Activated T-cell treated with anti-CD3 and anti-CD28 coated beads, Interleukin-2, amount 50 U/mL, for 48 hours (primary cell): ENCODE measurements at regions not wholly inside any gene's neighbourhood (a gene's known extent, or its start where the extent isn't known, plus 50 kb on each side); places are given as distances from the start of the nearest gene placed in this dataset.

Source experiments
- DNase-seq, 2 experiments: peaks; one replicate each; pipeline ENCODE4 v3.0.0-alpha.2; 2020

DNA sequence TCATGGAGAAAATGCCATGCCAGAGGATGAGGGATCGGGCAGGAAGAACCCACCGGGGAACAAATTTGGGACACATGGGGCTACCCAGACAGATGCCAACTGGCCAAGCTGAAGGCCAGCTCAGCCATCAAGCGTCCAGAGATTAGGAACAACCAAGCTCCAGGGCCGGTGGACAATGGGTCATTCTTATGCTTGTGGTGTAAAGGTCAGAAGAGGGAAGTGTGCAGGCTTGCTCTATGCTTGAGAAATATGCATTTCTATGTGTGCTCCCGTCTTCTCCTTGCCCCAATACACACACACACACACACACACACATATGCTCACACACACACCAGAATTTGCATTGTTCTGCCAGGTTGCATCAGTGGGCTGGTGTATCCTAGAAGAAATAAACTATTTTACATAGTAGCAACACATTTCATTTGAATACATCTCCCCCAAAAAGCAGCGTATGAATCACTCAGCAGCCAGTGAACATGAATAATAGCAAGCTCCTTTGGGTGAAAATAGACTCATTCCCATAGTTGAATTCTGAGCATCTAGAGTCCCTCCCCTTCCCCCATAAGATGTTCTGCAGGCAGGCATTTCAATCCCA lies 201.9 kb upstream of the PPARGC1A start:
- no peak for DNase-seq

DNA sequence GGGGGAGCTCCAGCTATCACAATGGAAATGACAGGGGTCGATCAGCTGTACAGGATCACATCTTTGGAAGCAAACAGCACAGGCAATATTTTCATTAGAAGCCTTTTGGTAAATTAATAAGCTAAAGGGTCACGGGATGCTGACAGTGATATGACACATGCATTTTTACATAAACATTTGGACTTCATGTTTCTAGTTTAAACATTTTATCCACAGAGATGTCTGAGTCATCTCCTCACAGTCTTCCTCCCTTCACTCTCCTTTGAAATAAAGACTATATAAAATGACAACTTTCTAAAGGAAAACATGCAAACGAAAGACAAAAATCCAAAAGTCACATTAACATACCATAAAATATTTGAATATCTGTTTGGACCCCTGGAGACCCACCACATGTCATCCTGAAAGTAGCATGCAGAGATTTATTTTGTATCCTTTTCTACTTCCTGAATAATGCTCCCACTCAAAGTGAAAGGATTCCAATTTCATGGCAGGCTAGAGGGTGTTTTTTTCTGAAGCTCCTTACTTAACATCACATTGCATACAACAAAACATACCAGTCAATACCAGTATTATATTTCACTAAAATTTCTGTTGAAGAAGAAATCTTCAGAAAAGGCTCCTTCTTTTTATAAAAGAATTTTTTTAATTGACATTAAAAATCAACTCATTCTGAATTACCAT lies 200.1 kb upstream of the PPARGC1A start:
- no peak for DNase-seq

GRCh38 chr4:24080871-24081270 lies 191.0 kb upstream of the PPARGC1A start:
- DNase-seq = no peak

GRCh38 chr4:24078347-24078962 lies 188.6 kb upstream of the PPARGC1A start:
- DNase-seq = no peak

DNA sequence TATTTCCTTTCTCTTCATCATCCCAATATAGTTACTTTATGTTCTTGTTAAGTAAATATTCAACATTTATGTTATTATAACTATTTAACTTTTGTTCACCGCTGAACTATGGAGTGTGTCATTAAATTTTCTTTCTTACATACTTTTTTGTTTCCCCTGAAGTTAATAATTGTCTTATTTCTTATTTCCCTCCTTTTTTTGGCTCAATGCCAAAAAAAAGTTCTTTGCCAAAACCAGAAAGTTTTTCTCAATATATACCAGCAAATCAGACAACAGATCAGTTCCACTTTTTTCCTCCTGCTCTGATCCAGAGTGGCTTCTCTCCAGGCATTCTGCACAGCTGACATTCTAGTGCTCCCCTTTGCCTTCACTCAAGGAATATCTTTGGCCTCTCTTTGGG lies 187.0 kb upstream of the PPARGC1A start:
- DNase-seq = no peak

DNA sequence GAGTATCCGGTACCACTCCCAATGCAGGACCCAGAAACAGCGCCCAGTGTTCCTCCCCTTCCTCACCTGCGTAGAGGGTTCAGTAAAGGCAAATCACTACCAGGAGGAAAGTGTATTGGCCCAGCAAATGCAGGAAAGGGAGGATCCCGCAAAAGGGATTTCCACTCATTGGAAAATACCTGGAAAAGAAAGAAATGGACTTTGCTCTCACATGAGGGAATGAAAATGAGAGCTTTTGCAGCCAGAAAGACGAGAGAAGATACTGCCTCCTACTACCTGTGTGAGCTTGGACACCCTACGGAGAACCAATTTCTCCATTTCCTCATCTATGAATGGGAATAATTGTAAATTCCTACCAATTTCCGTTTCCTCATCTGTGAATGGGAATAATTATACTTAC lies 184.1 kb upstream of the PPARGC1A start:
- no peak for DNase-seq

DNA sequence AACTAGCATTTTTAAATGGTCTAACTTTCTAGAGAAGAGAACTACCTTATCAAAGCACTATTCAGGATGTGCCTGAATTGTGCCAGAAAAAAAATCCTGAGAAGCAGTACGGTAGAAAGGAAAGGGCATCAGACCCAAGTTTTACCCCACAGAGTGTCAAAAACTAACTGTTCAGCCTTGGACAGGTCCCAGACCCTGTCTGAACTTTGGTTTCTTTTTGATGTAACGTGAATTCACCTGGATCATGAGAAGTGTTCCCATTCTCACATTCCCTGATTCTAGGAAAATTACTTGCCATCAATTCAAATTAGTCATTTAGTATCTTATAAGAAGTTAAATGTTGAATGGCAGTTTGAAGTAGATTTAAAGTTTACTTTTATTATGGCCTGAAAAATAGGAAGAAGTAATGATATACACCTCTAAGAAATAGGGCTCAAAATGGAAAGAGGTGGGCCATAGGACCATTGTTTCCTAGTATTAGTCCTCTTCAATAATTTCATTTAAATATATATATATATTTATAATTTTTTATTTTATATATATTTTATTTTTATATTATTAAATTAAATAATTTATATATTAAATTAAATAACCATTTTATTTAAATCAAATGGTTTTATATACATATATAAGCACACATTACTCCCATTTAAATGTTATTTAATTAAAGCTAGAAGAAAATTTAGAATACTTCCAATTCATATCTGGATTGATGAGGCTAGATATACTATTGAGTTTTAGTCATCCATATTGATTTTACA lies 181.9 kb upstream of the PPARGC1A start:
- no peak for DNase-seq

- no peak for DNase-seq
These were observed 180.3 kb upstream of the PPARGC1A start for GRCh38 chr4:24070117-24070516.

GRCh38 chr4:24067367-24068193 lies 177.7 kb upstream of the PPARGC1A start:
- DNase-seq = no peak

- no peak for DNase-seq
These were observed 176.1 kb upstream of the PPARGC1A start for GRCh38 chr4:24065974-24066373.

GRCh38 chr4:24063731-24064130 lies 173.9 kb upstream of the PPARGC1A start:
- no peak for DNase-seq

DNA sequence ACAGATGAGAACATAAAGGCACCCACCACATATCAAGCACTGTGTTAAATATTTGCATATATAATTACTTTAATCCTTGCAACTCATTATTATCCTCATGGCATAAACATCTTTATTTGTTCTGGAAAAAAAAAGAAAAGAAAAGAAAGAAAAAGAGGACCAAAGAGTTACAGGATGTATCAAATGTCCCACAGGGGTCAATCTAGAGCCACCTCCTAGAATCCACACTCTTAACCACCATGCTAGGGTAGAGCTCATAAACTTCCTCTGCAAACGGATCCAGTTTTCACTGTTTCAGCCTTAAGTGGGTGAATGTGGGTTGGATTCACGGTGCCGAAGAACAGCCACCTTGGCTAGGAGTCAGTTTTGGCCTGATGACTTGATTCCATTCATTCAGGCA lies 171.1 kb upstream of the PPARGC1A start:
- no peak for DNase-seq

DNA sequence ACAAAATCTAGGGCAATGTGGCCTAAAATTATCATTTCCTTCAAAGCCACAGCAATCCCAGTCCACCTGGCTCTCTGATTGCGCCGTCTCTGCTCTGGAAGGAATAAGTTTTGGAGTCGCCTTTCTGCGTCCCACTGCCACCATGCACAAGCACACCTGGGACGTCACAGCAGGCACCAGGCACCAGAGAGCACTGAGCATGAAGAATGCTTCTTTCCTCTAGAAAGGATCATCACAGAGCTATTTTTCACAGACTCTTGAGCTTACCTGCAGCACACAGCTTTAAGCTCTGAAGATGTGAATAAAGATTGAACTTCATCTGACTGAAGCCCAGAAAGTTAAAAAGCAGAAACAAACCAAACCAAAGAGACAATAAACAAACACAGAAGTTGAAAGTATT lies 170.0 kb upstream of the PPARGC1A start:
- DNase-seq = no peak

GRCh38 chr4:24057915-24058559 lies 168.2 kb upstream of the PPARGC1A start:
- no peak for DNase-seq

DNA sequence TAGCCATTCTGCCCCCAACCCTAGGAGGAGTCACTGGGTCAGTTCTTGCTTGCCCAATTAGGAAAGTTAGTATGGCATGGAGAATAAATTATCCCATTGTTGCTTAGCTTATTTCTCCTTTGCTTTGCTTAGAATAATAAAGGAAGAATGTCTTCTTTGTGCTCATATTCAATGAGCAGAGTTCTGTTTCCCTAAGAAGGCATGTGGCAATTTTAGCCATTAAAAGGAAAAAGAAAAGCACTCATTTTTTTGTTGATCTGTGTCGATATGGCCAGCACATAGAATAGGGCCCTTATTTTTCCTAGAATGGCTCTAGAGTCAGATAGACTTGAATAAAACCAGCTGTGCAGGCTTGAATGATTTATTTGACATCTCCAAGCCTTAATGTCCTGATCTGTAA lies 166.4 kb upstream of the PPARGC1A start:
- no peak for DNase-seq

DNA sequence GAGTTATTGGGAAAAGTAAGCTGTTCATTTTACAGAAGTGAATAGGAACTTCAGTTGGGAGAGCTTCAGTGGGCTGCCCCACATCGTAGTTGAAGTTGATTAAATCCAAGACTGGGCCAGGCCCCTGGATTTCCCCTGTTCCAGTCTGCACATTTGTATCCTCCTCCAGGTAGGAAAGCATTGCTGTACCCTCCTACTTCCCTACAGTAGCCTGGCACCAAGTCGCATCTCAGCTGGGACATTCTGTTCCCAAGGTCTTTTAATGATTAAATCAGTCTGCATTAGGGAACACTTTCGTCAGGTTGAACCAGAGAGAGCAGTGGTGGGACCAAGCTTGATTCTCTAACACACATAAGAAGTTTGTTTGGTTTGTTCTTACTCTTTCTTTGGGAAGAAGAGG lies 165.8 kb upstream of the PPARGC1A start:
- DNase-seq = no peak

DNA sequence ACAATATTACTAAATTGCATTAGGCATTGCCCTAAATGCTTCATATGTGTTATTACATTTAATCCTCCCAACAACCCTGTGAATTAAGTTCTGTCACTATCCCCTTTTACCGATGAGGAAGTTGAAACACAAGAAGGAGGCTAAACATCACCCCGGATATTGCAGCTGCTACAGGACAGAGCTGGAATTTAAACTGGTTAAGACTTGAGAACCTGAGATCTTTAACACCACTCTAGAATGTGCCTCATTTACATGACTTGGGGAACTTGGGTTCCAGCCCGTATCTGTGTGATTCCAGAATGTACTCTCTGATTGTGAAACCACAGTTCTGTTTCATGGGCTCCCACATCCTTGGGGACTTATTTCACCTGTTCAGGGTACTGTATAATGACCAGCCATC lies 165.1 kb upstream of the PPARGC1A start:
- DNase-seq = no peak

GRCh38 chr4:24053934-24054333 lies 164.1 kb upstream of the PPARGC1A start:
- no peak for DNase-seq

GRCh38 chr4:24044610-24045589 lies 155.1 kb upstream of the PPARGC1A start:
- no peak for DNase-seq

DNA sequence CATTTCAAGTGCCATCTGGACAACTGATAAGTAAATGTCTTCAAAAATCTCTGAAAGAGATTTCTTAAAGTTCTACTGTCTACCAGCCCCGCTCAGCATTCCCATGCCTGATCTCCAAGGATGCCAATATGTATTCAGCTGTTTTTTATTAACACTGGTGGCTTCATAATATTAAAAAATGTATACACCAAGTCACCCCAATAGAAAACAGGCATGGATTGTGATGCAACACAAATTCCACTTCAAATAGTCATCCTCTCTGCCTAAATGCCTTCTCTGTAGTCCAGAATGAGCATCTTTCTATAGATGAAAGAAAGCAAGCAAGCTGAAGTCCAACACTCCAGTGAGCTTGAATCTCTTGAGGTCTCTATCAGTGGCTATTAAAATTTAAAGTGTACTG lies 152.2 kb upstream of the PPARGC1A start:
- DNase-seq = no peak

DNA sequence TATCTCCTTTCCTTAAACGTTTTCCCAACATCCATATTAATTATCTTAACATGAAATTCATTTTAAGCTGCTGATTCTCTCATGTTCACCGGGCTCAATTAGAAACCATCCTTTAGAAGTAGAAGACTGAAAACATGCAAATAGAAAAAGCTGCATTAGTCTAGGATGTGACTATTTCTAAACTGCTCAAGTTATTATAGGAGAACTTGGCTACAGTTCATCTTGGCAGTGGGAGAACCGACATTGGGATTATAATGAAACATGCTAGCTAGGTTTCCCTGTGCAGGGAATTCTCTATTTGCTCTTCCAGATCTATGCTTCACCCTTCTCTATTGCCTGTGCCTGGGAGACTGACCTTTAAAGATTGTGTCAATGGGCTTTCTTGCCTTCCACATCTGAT lies 151.0 kb upstream of the PPARGC1A start:
- DNase-seq = no peak
